Lung (tissue), 11 donors: ENCODE measurements at regions not wholly inside any gene's neighbourhood (a gene's known extent, or its start where the extent isn't known, plus 50 kb on each side); places are given as distances from the start of the nearest gene placed in this dataset.

Experiments
- ATAC-seq: fragments of 200-7000 bp; cut with Tn5 transposase; one replicate; pipeline ENCODE4 v1.9.1; 2020; ENCODE audit warnings: moderate number of reproducible peaks; ENCODE audit not compliant: insufficient read depth, low FRiP score
- DNase-seq, 3 donors: peaks; one replicate each; pipeline ENCODE4 v3.0.0-alpha.2; 2013 to 2017
- H3K27ac ChIP-seq, 2 donors: one replicate each; pipeline ENCODE4 v1.5.1; 2013; ENCODE audit warnings: mild to moderate bottlenecking in 2 of 2, moderate library complexity in 2 of 2, control low read depth in 1 of 2, inconsistent platforms in 1 of 2, low read depth in 1 of 2, low read length in 1 of 2
- H3K27me3 ChIP-seq, 3 donors: one replicate each; pipeline ENCODE4 v1.5.1; 2013; ENCODE audit warnings: low read length in 2 of 3; ENCODE audit not compliant: control insufficient read depth in 3 of 3, insufficient read depth in 3 of 3
- H3K36me3 ChIP-seq, 4 donors: one replicate each; pipeline ENCODE4 v1.5.1; 2013; ENCODE audit warnings: low read length in 4 of 4, mild to moderate bottlenecking in 1 of 4, moderate library complexity in 1 of 4; ENCODE audit not compliant: control insufficient read depth in 4 of 4, insufficient read depth in 4 of 4
- H3K4me1 ChIP-seq, 5 donors: one replicate each; pipeline ENCODE4 v1.5.1; 2013; ENCODE audit warnings: low read length in 5 of 5, mild to moderate bottlenecking in 2 of 5, moderate library complexity in 1 of 5; ENCODE audit not compliant: control insufficient read depth in 5 of 5, insufficient read depth in 5 of 5
- H3K4me3 ChIP-seq: one replicate; pipeline ENCODE4 v1.5.1; 2013; ENCODE audit warnings: mild to moderate bottlenecking, control low read depth, moderate library complexity
- H3K9ac ChIP-seq, 2 donors: one replicate each; pipeline ENCODE4 v1.5.1; 2013; ENCODE audit warnings: low read length in 2 of 2, control low read depth in 1 of 2; ENCODE audit not compliant: insufficient read depth in 1 of 2
- H3K9me3 ChIP-seq, 4 donors: one replicate each; pipeline ENCODE4 v1.5.1; 2013; ENCODE audit warnings: low read length in 3 of 4, mild to moderate bottlenecking in 1 of 4, moderate library complexity in 1 of 4; ENCODE audit not compliant: control insufficient read depth in 4 of 4, insufficient read depth in 3 of 4
- CTCF ChIP-seq: IDR thresholded peaks from 2 replicates; pipeline ENCODE4 v1.5.1; 2012; ENCODE audit warnings: mild to moderate bottlenecking; ENCODE audit errors: control extremely low read depth, extremely low read depth
- WGBS, 2 donors: extraction: QIAGEN DNeasy Blood & Tissue Kit; methylation state at CpG; one replicate each; pipeline ENCODE4 v1.1.7; 2013; 5-methylcytosine and 5-hydroxymethylcytosine counted together
- donor health status: control.
- donor health status: control.
- donor health status: Bipolar disorder and iron deficiency.
- donor health status: healthy.
- donor health status: DM: yes; HTN: yes; CAD: no.

GRCh38 chr13:34155931-34156607 is 338.1 kb downstream of the RFC3 start:
- Histone ChIP-seq H3K36me3 (no peaks in the 10 kb centered on the region), H3K27me3 (no peaks in the 10 kb centered on the region), H3K4me1 (peaks cover 0 to 7% (median 0%) of the 10 kb centered on the region in 5 donors), H3K9me3 (no peaks in the 10 kb centered on the region), H3K4me3 (no peak overlapping the region), H3K27ac (no peak overlapping the region), H3K9ac (no peak overlapping the region)
- 59 to 77% methylated on average over 10 of the region's 10 CpGs for WGBS, 2 donors
- ATAC-seq (no peak), DNase-seq (no peak)
- no peak for TF ChIP-seq CTCF

DNA sequence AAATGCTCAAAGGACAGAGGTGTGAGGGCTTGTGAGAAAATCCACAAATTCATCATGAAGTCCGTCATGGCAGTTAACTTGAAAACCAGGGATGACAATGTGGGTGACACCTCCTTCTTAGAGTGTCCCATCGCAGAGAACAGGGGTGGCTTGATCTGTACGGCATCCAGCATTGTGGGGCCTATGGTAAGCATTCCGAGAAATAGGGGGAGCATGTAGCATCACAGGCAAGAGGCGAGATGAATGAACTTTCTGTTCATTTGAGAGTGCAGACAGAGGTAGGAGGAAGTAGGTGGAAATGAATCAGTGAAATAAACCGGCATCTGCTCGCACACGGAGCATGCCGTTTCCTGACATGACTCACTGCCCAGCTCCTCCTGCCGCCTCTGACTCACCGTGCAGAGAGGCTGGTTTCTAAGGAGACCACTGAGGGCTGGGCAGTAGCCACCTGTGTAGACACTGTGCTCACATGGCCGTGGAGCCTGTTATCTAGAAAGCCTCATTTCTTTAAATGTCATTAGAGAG is 339.0 kb downstream of the RFC3 start:
- H3K4me1 ChIP-seq = peaks cover 0 to 13% (median 5%) of the 10 kb centered on the region in 5 donors
- WGBS, 2 donors = 22 to 26% methylated on average over 12 of the region's 12 CpGs
- peak; percentile 96 for ATAC-seq
- H3K9ac ChIP-seq = no peak overlapping the region
- DNase-seq = peak; percentile 43 to 60 (median 53)
- no peaks in the 10 kb centered on the region for H3K9me3 ChIP-seq
- H3K27me3 ChIP-seq = no peaks in the 10 kb centered on the region
- H3K27ac ChIP-seq = peak overlapping the region; percentile 3 to 60
- no peak overlapping the region for H3K4me3 ChIP-seq
- H3K36me3 ChIP-seq = no peaks in the 10 kb centered on the region
- TF ChIP-seq CTCF = no peak

DNA sequence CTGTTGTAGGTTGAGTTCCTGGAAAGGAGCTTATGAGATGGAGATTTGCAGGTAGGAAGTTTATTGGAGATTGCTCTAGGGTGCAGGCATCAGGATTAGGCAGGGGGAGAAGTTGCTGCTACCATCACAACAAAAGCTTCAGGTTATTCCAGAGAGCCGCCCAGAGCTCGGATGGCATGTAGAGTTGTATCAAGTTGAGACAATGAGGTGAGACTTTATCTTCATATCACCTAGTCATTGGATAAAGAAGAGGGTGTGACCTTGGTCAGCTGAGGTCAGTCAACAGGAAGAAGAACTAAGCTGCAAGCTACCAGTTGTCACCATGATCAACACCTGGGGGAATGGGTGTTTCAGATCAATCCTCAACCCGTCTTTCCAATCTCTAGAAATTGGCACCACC is 342.0 kb downstream of the RFC3 start:
- no peak for ATAC-seq
- Histone ChIP-seq H3K4me1 (peaks cover 0 to 17% (median 11%) of the 10 kb centered on the region in 5 donors), H3K9ac (no peak overlapping the region), H3K4me3 (no peak overlapping the region), H3K36me3 (no peaks in the 10 kb centered on the region), H3K27ac (no peak overlapping the region), H3K9me3 (no peaks in the 10 kb centered on the region), H3K27me3 (no peaks in the 10 kb centered on the region)
- WGBS, 2 donors = 90 to 95% methylated on average over 3 of the region's 3 CpGs
- no peak for DNase-seq
- no peak for TF ChIP-seq CTCF
